Nephron progenitor cell (in vitro differentiated cells): ENCODE measurements at regions not wholly inside any gene's neighbourhood (a gene's known extent, or its start where the extent isn't known, plus 50 kb on each side); places are given as distances from the start of the nearest gene placed in this dataset.

ENCODE experiments used
- DNase-seq: peaks from one replicate; pipeline ENCODE4 v3.0.0; 2021
- H3K27ac Mint-ChIP-seq: 2 replicates; pipeline ENCODE4 v1.8.0; 2021; ENCODE audit warnings: mild to moderate bottlenecking, moderate library complexity, mixed read lengths
- H3K27me3 Mint-ChIP-seq: 2 replicates; pipeline ENCODE4 v1.8.0; 2021; ENCODE audit warnings: mild to moderate bottlenecking, low read depth, mixed read lengths; ENCODE audit not compliant: poor library complexity
- H3K36me3 Mint-ChIP-seq: 2 replicates; pipeline ENCODE4 v1.8.0; 2021; ENCODE audit warnings: low read depth, mixed read lengths
- H3K4me1 Mint-ChIP-seq: 2 replicates; pipeline ENCODE4 v1.8.0; 2021; ENCODE audit warnings: mixed read lengths
- H3K4me3 Mint-ChIP-seq: 2 replicates; pipeline ENCODE4 v1.8.0; 2021; ENCODE audit warnings: mild to moderate bottlenecking, moderate library complexity, mixed read lengths
- H3K9me3 Mint-ChIP-seq: 2 replicates; pipeline ENCODE4 v1.8.0; 2021; ENCODE audit warnings: mild to moderate bottlenecking, moderate library complexity, mixed read lengths
- TF ChIP-seq, protein P1 (sequence below): fragments of 200-600 bp; sonication (generic); IDR thresholded peaks from 2 replicates; pipeline ENCODE4 v1.5.0; 2021; ENCODE audit warnings: antibody characterized with exemption

- TF ChIP-seq, protein P1, sequence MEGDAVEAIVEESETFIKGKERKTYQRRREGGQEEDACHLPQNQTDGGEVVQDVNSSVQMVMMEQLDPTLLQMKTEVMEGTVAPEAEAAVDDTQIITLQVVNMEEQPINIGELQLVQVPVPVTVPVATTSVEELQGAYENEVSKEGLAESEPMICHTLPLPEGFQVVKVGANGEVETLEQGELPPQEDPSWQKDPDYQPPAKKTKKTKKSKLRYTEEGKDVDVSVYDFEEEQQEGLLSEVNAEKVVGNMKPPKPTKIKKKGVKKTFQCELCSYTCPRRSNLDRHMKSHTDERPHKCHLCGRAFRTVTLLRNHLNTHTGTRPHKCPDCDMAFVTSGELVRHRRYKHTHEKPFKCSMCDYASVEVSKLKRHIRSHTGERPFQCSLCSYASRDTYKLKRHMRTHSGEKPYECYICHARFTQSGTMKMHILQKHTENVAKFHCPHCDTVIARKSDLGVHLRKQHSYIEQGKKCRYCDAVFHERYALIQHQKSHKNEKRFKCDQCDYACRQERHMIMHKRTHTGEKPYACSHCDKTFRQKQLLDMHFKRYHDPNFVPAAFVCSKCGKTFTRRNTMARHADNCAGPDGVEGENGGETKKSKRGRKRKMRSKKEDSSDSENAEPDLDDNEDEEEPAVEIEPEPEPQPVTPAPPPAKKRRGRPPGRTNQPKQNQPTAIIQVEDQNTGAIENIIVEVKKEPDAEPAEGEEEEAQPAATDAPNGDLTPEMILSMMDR, result no peak
- Mint-ChIP-seq H3K4me3 (no peak overlapping the region), H3K27ac (peak overlapping the region; percentile 26), H3K4me1 (peaks cover 13% of the 10 kb centered on the region), H3K36me3 (no peaks in the 10 kb centered on the region), H3K27me3 (no peaks in the 10 kb centered on the region), H3K9me3 (peaks cover 8% of the 10 kb centered on the region)
- DNase-seq, result no peak
These were observed 358.4 kb downstream of the TMEM38B start for GRCh38 chr9:106052735-106053134.

DNA sequence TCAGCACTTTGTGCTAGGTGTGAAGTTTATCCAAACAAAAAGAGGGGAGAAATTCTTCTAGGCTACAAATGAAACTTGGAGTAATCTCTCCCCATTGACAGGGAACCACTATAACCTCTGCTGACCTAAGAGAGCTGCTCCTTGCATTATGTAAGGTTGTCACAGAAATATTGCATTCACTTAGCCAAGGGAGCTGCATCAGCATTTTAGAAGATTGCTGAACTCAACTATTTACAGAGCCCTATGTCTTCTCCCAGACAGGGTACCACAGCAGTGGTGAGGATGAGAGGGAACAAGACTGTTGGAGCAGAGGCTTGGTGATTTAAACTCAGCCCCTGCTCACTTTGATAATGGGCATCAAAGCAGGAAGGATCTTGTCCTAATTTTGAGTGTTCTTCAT is 362.0 kb downstream of the TMEM38B start:
- H3K27me3 Mint-ChIP-seq, result peaks cover 2% of the 10 kb centered on the region
- H3K36me3 Mint-ChIP-seq, result no peaks in the 10 kb centered on the region
- TF ChIP-seq, protein P1, result no peak
- peaks cover 13% of the 10 kb centered on the region for H3K4me1 Mint-ChIP-seq
- H3K4me3 Mint-ChIP-seq, result no peak overlapping the region
- no peak for DNase-seq
- peaks cover 18% of the 10 kb centered on the region for H3K9me3 Mint-ChIP-seq
- no peak overlapping the region for H3K27ac Mint-ChIP-seq

DNA sequence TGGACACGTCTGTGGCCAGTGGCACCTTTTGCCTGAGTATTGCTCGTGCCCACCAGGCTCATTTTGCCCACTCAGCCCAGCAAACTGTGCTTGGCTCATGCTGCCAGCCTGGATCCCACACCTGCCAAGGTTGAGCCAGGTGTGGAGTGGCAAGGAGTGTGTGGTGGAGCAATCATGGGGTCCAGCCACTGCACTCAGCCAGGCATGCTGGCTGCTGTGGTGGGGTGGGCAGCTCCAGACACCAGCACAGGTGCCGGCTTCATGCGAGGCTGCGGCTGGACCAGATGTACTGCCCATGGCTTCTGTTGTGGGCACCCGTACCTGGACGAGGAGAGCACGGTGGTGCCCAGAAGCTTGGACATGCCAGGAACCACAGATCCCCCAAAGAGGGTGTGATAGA is 364.1 kb downstream of the TMEM38B start:
- no peaks in the 10 kb centered on the region for H3K36me3 Mint-ChIP-seq
- H3K4me1 Mint-ChIP-seq, result no peaks in the 10 kb centered on the region
- no peak for DNase-seq
- H3K27ac Mint-ChIP-seq, result no peak overlapping the region
- H3K27me3 Mint-ChIP-seq, result peaks cover 2% of the 10 kb centered on the region
- peaks cover 18% of the 10 kb centered on the region for H3K9me3 Mint-ChIP-seq
- H3K4me3 Mint-ChIP-seq, result no peak overlapping the region
- TF ChIP-seq, protein P1, result no peak

DNA sequence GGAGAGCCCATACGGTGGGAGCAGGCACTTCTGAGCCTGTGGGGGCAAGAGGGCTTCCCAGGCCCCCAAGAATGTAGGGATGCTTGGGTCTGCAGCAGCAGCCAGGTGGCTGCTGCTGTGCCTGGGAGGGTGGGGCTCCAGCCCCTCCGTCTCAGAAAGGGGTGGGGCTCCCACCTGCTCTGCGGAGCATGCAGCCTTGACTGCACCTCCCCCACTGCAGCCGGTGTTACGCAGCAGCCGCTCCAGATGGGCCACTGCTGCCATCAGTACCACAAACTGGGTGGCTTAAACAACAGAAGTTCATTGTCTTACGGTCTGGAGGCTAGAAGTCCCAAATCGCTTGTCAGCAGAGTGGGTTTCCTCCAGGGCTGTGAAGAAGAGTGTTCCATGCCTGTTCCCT is 365.5 kb downstream of the TMEM38B start:
- DNase-seq, result no peak
- Mint-ChIP-seq H3K36me3 (no peaks in the 10 kb centered on the region), H3K27ac (no peak overlapping the region), H3K4me3 (no peak overlapping the region), H3K4me1 (no peaks in the 10 kb centered on the region), H3K27me3 (peaks cover 2% of the 10 kb centered on the region), H3K9me3 (peaks cover 14% of the 10 kb centered on the region)
- TF ChIP-seq, protein P1, result no peak

DNA sequence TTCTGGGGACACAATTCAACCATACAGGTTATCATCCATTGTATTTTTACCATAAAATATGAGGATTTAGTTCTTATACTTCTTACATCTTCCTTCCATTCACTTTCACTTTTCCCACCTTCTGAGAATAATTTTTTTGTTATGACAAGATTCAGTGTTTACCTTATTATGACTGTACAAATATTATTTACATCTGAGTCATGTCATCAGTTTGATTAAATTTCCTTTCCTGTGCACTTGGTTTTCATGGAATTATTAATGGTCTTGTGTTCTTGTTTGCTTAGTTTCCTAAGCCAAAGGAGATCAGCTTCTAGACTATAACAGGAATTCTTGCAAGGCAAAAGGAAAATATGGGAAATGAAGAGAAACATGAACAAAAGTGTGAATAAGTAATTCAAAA is 366.5 kb downstream of the TMEM38B start:
- Mint-ChIP-seq H3K27ac (no peak overlapping the region), H3K4me1 (no peaks in the 10 kb centered on the region), H3K9me3 (peaks cover 14% of the 10 kb centered on the region), H3K4me3 (no peak overlapping the region), H3K36me3 (no peaks in the 10 kb centered on the region), H3K27me3 (peaks cover 2% of the 10 kb centered on the region)
- TF ChIP-seq, protein P1, result no peak
- no peak for DNase-seq

GRCh38 chr9:106062250-106062649 is 367.9 kb downstream of the TMEM38B start:
- H3K9me3 Mint-ChIP-seq, result peaks cover 14% of the 10 kb centered on the region
- peaks cover 2% of the 10 kb centered on the region for H3K27me3 Mint-ChIP-seq
- H3K36me3 Mint-ChIP-seq, result no peaks in the 10 kb centered on the region
- H3K4me3 Mint-ChIP-seq, result no peak overlapping the region
- no peak for DNase-seq
- TF ChIP-seq, protein P1, result no peak
- H3K4me1 Mint-ChIP-seq, result no peaks in the 10 kb centered on the region
- no peak overlapping the region for H3K27ac Mint-ChIP-seq
